A549 (cell line): ENCODE measurements at regions not wholly inside any gene's neighbourhood (a gene's known extent, or its start where the extent isn't known, plus 50 kb on each side); places are given as distances from the start of the nearest gene placed in this dataset.

Experiments
- ATAC-seq, 2 experiments: fragments of 200-7000 bp in 1 of 2; fragments of >200 bp in 1 of 2; cut with Nextera tagmentation in 1 of 2; cut with Tn5 transposase in 1 of 2; 3 replicates each; pipeline versions ENCODE4 v1.8.0 to v1.9.1; 2018 to 2020; ENCODE audit warnings: mild to moderate bottlenecking in 1 of 2, moderate library complexity in 1 of 2
- CTCF ChIA-PET: fragments of 300-600 bp; sonication (Branson Sonifier 250); formaldehyde crosslinking; extraction: SDS; loops from one replicate; lab custom pipeline; 2021; ENCODE audit warnings: antibody characterized with exemption, inconsistent platforms; lab: Yijun Ruan, JAX
- POLR2A ChIA-PET: fragments of 350-600 bp; formaldehyde crosslinking; extraction: SDS; loops from one replicate; lab custom pipeline; 2021; ENCODE audit warnings: antibody characterized with exemption, inconsistent platforms; lab: Yijun Ruan, JAX
- DNase-seq, 2 experiments: peaks; one replicate each; pipeline versions ENCODE4 v3.0.0 to v3.0.0-alpha.2; 2011 to 2016; ENCODE audit warnings: low read depth in 1 of 2, low spot score in 1 of 2
- FAIRE-seq: peaks from 2 replicates; lab custom pipeline; 2011; peaks lifted over from hg19 to GRCh38; lab: Jason Lieb, UNC
- H3K27ac ChIP-seq, 2 experiments: fragments of >200 bp; sonication (Bioruptor Twin); formaldehyde crosslinking; 3 replicates each; pipeline ENCODE4 v1.5.1; 2016 to 2017
- H3K4me1 ChIP-seq: fragments of >200 bp; sonication (Bioruptor Twin); formaldehyde crosslinking; 3 replicates; pipeline ENCODE4 v1.6.1; 2016
- H3K4me2 ChIP-seq: fragments of >200 bp; sonication (Bioruptor Twin); formaldehyde crosslinking; 3 replicates; pipeline ENCODE4 v1.6.1; 2016
- H3K4me3 ChIP-seq: fragments of >200 bp; sonication (Bioruptor Twin); formaldehyde crosslinking; 3 replicates; pipeline ENCODE4 v1.5.1; 2016
- H3K9me3 ChIP-seq: fragments of >200 bp; sonication (Bioruptor Twin); formaldehyde crosslinking; 3 replicates; pipeline ENCODE4 v1.6.1; 2016
- BCL3 ChIP-seq: fragments of >200 bp; sonication (Bioruptor Twin); formaldehyde crosslinking; IDR thresholded peaks from 3 replicates; pipeline ENCODE4 v1.6.1; 2016
- BHLHE40 ChIP-seq: IDR thresholded peaks from 2 replicates; pipeline ENCODE4 v1.6.1; 2012; ENCODE audit warnings: low read depth, low read length, inconsistent platforms
- CEBPB ChIP-seq, 2 experiments: fragments of >200 bp in 1 of 2; sonication (Bioruptor Twin) in 1 of 2; formaldehyde crosslinking in 1 of 2; IDR thresholded peaks; 2 replicates each; pipeline ENCODE4 v1.6.1; 2012 to 2016
- CHD2 ChIP-seq: fragments of 150-350 bp; IDR thresholded peaks from 2 replicates; pipeline ENCODE4 v1.6.1; 2014; ENCODE audit warnings: low read length; ENCODE audit not compliant: partially characterized antibody
- FOSB ChIP-seq: fragments of 250-450 bp; sonication (Bioruptor Pico); IDR thresholded peaks from 2 replicates; pipeline ENCODE4 v1.5.0; 2020; ENCODE audit warnings: mild to moderate bottlenecking, moderate library complexity
- GATA3 ChIP-seq: IDR thresholded peaks from 2 replicates; pipeline ENCODE4 v1.6.1; 2012; ENCODE audit warnings: borderline replicate concordance
- HMGXB4 ChIP-seq: fragments of 250-450 bp; sonication (Bioruptor Pico); IDR thresholded peaks from 2 replicates; pipeline ENCODE4 v1.5.0; 2021; ENCODE audit warnings: mild to moderate bottlenecking, moderate library complexity, borderline replicate concordance
- JUNB ChIP-seq: fragments of >200 bp; sonication (Bioruptor Twin); formaldehyde crosslinking; IDR thresholded peaks from 2 replicates; pipeline ENCODE4 v1.6.1; 2016
- MYC ChIP-seq: IDR thresholded peaks from 2 replicates; pipeline ENCODE4 v1.6.1; 2012; ENCODE audit warnings: mild to moderate bottlenecking, inconsistent platforms, low read length, improper control_type of control experiment, borderline replicate concordance
- NPAS2 ChIP-seq: fragments of 250-450 bp; sonication (Bioruptor Pico); IDR thresholded peaks from 2 replicates; pipeline ENCODE4 v1.8.0; 2022; ENCODE audit warnings: mild to moderate bottlenecking, moderate library complexity, borderline replicate concordance
- RAD21 ChIP-seq, 2 experiments: fragments of >200 bp in 1 of 2; sonication (Bioruptor Twin) in 1 of 2; formaldehyde crosslinking in 1 of 2; IDR thresholded peaks in 1 of 2; conservative IDR thresholded peaks in 1 of 2; 2 replicates in 1 of 2; 3 replicates in 1 of 2; pipeline ENCODE4 v1.6.1; 2012 to 2018; ENCODE audit warnings: inconsistent platforms in 1 of 2
- RARB ChIP-seq: fragments of 250-450 bp; sonication (Bioruptor Pico); IDR thresholded peaks from 2 replicates; pipeline ENCODE4 v1.8.0; 2021; ENCODE audit warnings: mild to moderate bottlenecking, moderate library complexity
- SMC3 ChIP-seq: fragments of >200 bp; sonication (Bioruptor Twin); formaldehyde crosslinking; IDR thresholded peaks from 3 replicates; pipeline ENCODE4 v1.6.1; 2018; ENCODE audit warnings: inconsistent platforms
- TFCP2L1 ChIP-seq: fragments of 250-450 bp; sonication (Bioruptor Pico); IDR thresholded peaks from 2 replicates; pipeline ENCODE4 v1.5.0; 2021; ENCODE audit warnings: mild to moderate bottlenecking
- USF2 ChIP-seq: fragments of 450-650 bp; IDR thresholded peaks from 2 replicates; pipeline ENCODE4 v1.6.1; 2014; ENCODE audit warnings: antibody characterized with exemption
- ZFP36 ChIP-seq: fragments of 450-650 bp; IDR thresholded peaks from 2 replicates; pipeline ENCODE4 v1.6.1; 2014; ENCODE audit warnings: borderline replicate concordance; ENCODE audit not compliant: partially characterized antibody
- ZSCAN20 ChIP-seq: fragments of 250-450 bp; sonication (Bioruptor Pico); IDR thresholded peaks from 2 replicates; pipeline ENCODE4 v1.8.0; 2022; ENCODE audit warnings: mild to moderate bottlenecking, moderate library complexity
- WGBS: methylation state at CpG from one replicate; pipeline ENCODE4 v1.1.6; 2017; ENCODE audit errors: missing lambda C conversion rate; 5-methylcytosine and 5-hydroxymethylcytosine counted together
- TF ChIP-seq, protein P1 (sequence below): IDR thresholded peaks from 2 replicates; pipeline ENCODE4 v1.6.1; 2012
- TF ChIP-seq, protein P2 (sequence below): fragments of 200-600 bp; sonication (generic); IDR thresholded peaks from 2 replicates; pipeline ENCODE4 v1.6.1; 2016; ENCODE audit warnings: antibody characterized with exemption, mild to moderate bottlenecking, moderate library complexity

DNA sequence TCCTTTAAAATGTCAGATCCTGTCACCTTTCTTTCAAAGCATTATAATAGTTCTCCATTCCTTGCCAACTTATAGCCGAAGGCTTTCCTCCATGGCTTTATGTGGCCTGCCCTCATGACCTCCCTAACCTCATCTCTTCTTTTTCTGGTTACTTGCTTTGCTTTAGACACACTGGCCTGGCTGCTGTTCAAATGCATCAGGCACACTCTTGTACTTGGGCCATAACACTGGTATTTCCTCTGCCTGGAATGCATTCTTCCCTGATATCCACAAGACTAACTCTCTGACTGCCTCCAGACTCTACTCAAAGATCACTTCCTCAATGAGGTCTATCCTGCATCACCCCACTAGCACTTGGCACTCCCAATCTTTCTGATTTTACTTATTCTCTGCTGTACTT is 710.3 kb downstream of the KCNA4 start (continued):
- TF ChIP-seq ZSCAN20 (CRISPR knock-in tag): no peak

DNA sequence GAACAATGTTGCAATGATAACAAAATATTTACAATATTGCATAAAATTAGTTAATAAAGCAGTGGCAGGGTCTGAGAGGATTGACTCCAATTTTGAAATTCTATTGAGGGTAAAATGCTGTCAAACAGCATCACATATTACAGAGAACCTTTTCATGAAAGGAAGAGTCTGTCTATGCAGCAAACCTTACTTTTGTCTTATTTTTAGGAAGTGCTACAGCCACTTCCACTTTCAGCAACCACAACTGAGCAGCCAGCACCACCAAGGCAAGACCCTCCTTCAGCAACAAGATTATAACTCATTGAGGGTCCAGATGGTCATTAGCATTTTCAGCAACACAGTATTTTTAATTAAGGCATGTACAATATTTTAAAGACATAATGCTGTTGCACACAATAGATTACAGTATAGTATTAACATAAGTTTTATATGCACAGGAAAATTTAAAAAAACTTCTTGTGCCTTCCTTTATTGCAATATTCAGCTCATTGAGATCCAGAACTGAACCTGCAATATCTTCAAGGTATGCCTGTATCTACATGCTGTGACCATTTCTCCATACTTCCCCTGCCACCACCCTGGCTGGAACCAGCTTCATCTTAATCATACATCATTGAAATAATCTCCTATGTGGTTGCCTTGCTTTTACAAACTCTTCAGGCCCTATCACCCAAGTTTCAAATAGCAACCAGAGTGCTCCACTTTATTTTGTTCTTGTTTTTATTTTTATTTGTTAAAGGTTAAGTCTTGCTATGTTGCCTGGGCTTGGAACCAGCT is 711.2 kb downstream of the KCNA4 start:
- H3K9me3 ChIP-seq: no peaks in the 10 kb centered on the region
- POLR2A ChIA-PET: no interaction called here
- FAIRE-seq (no peak), ATAC-seq (no peak), DNase-seq (no peak)
- no peak overlapping the region for H3K4me2 ChIP-seq
- H3K4me1 ChIP-seq: 0 out of 3 replicates have a peak, but pooled peaks cover 2% of the 10 kb centered on the region
- CTCF ChIA-PET: no interaction called here
- H3K27ac ChIP-seq: 0 out of 6 replicates have a peak overlapping the region, but pooled peaks of 1 of the 2 experiments have one; percentile 10
- TF ChIP-seq TFCP2L1 (CRISPR knock-in tag) (no peak), USF2 (no peak)
- H3K4me3 ChIP-seq: no peak overlapping the region

- ChIA-PET CTCF (interaction anchor here (1.0 to 1.9 kb wide), 2 partner anchors 11 to 28 kb away, joined by 3 to 5 read pairs; no protein-coding TSS in a partner anchor), POLR2A (no interaction called here)
- H3K4me2 ChIP-seq: 0 out of 3 replicates have a peak overlapping the region, but pooled peaks have one; percentile 2
Measured at GRCh38 chr11:29300420-29300819, 716.4 kb downstream of the KCNA4 start.

GRCh38 chr11:29296680-29297079 is 720.1 kb downstream of the KCNA4 start:
- no peak for DNase-seq
- Histone ChIP-seq H3K9me3 (no peaks in the 10 kb centered on the region; the same call in 2 of the 3 replicates), H3K4me1 (peaks cover 34% of the 10 kb centered on the region), H3K4me2 (no peak overlapping the region), H3K27ac (peak overlapping the region in 1 of 2 experiments; percentile 64; a peak in 4 of 6 replicates), H3K4me3 (no peak overlapping the region)
- POLR2A ChIA-PET: no interaction called here
- FAIRE-seq: no peak
- no peak; a peak in 1 of 6 replicates for ATAC-seq
- CTCF ChIA-PET: no interaction called here
- WGBS: 56% methylated on average over 1 of the region's 1 CpG
- 0 out of 5 replicates have a peak, but pooled peaks of 1 of the 2 experiments have one; percentile 1 for TF ChIP-seq RAD21 (conservative IDR thresholded peaks at IDR 0.05 in 1 of 2, IDR thresholded peaks at IDR 0.05 in 1 of 2)
- TF ChIP-seq HMGXB4 (CRISPR knock-in tag): no peak
- no peak for TF ChIP-seq BCL3
- TF ChIP-seq NPAS2 (CRISPR knock-in tag): no peak
- no peak for TF ChIP-seq CEBPB (IDR thresholded peaks at IDR 0.05)
- TF ChIP-seq CHD2: no peak
- TF ChIP-seq, protein P1, sequence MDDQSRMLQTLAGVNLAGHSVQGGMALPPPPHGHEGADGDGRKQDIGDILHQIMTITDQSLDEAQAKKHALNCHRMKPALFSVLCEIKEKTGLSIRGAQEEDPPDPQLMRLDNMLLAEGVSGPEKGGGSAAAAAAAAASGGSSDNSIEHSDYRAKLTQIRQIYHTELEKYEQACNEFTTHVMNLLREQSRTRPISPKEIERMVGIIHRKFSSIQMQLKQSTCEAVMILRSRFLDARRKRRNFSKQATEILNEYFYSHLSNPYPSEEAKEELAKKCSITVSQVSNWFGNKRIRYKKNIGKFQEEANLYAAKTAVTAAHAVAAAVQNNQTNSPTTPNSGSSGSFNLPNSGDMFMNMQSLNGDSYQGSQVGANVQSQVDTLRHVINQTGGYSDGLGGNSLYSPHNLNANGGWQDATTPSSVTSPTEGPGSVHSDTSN: no peak
- no peak for TF ChIP-seq RARB (CRISPR knock-in tag)
- no peak for TF ChIP-seq SMC3
- no peak for TF ChIP-seq BHLHE40
- no peak for TF ChIP-seq FOSB (CRISPR knock-in tag)
- TF ChIP-seq ZFP36: no peak
- no peak for TF ChIP-seq MYC
- peak; percentile 29; the same call in 1 of the 2 replicates for TF ChIP-seq JUNB

More at GRCh38 chr11:29300420-29300819, 716.4 kb downstream of the KCNA4 start:
- DNase-seq (no peak), ATAC-seq (no peak; a peak in 1 of 6 replicates), FAIRE-seq (no peak)
- Histone ChIP-seq H3K4me3 (no peak overlapping the region), H3K27ac (peak overlapping the region; percentile 8 to 61; a peak in 5 of 6 replicates), H3K4me1 (peaks cover 18% of the 10 kb centered on the region; the same call in 2 of the 3 replicates), H3K9me3 (no peaks in the 10 kb centered on the region; the same call in 2 of the 3 replicates)
- WGBS: 28% methylated on average over 3 of the region's 3 CpGs
- TF ChIP-seq, protein P2, sequence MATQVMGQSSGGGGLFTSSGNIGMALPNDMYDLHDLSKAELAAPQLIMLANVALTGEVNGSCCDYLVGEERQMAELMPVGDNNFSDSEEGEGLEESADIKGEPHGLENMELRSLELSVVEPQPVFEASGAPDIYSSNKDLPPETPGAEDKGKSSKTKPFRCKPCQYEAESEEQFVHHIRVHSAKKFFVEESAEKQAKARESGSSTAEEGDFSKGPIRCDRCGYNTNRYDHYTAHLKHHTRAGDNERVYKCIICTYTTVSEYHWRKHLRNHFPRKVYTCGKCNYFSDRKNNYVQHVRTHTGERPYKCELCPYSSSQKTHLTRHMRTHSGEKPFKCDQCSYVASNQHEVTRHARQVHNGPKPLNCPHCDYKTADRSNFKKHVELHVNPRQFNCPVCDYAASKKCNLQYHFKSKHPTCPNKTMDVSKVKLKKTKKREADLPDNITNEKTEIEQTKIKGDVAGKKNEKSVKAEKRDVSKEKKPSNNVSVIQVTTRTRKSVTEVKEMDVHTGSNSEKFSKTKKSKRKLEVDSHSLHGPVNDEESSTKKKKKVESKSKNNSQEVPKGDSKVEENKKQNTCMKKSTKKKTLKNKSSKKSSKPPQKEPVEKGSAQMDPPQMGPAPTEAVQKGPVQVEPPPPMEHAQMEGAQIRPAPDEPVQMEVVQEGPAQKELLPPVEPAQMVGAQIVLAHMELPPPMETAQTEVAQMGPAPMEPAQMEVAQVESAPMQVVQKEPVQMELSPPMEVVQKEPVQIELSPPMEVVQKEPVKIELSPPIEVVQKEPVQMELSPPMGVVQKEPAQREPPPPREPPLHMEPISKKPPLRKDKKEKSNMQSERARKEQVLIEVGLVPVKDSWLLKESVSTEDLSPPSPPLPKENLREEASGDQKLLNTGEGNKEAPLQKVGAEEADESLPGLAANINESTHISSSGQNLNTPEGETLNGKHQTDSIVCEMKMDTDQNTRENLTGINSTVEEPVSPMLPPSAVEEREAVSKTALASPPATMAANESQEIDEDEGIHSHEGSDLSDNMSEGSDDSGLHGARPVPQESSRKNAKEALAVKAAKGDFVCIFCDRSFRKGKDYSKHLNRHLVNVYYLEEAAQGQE: no peak
- TF ChIP-seq JUNB (peak; percentile 55; the same call in 1 of the 2 replicates), GATA3 (peak; percentile 55; the same call in 1 of the 2 replicates)
